GM18873 (cell line): ENCODE measurements at regions not wholly inside any gene's neighbourhood (a gene's known extent, or its start where the extent isn't known, plus 50 kb on each side); places are given as distances from the start of the nearest gene placed in this dataset.

Experiments
- ATAC-seq: cut with Tn5 transposase; IDR thresholded peaks from one replicate; pipeline ENCODE4 v1.9.1; 2021; ENCODE audit warnings: mild to moderate bottlenecking, moderate library complexity, moderate number of reproducible peaks; ENCODE audit not compliant: unreplicated experiment, low FRiP score

DNA sequence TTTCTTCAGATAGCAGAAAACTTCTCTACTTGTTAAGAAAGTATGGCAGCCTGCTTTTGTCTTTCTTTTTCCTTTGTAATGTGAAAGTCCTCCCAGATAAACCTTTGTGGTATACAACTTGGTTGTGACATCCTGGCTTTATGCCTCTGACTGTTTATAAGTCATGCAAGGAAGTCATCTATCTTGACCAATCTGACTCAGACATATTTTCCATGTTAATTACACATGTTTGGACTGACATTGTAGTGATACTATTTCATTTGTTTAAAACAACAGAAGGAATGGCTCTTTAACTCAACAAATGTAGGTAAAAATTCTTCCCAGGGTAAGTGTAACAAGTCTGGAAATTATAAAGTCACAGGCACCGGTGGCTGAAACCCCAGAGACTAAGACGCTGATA, 341.6 kb upstream of the MEOX2 start:
- ATAC-seq, result no peak

DNA sequence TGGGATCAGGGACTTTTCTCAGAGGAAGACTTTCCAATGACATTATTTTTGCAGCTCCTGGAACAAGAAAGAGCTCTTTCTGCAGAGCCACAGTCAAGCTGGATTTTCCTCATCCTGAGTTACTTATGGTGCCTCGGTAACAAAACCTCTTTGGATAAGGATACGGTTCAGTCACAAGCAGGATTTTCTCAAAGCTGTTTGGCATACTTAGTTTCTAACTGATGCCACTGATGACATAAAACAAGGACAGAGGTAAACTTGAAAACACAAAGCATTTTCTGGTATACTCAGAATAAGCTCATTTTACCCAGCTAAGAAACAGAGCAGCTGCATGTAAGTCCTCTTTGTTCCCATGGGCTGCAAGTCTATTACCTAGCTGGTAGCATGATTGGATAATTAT, 340.9 kb upstream of the MEOX2 start:
- no peak for ATAC-seq

DNA sequence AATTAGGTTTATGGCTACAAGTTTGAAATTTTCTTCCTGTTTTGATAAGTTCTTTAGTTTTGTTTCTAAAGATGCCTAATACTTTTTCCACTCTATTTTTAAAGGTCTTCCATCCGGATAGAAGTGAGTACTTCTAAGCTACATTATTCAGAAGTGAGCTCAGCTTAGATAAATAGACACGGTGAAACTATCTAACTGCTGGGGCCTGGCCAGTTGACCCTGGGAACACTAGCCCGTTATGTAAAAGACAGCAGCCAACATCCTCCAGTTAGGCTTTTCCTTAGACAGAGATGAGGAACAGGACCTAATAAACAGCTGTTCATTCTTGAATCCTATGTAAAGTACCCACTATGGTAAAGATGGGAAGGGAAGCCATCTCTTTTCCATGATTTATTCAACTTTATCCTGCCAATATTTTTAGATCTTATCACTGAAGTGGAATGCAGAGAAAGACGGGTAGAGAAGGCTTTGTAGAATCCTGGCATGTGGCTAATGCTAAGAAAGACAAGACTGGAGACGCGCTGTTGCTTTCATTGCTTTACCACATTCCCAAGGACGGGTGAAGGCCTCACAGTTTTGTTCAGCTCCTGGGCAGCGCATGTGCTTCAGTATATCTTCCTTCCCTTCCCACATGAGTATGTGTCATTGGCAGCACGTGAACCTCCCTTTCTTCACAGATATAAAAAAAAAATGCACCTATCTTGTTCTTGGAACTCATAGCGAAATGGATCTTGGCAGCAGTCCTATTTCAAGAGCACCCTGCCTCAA, 340.0 kb upstream of the MEOX2 start:
- no peak for ATAC-seq

DNA sequence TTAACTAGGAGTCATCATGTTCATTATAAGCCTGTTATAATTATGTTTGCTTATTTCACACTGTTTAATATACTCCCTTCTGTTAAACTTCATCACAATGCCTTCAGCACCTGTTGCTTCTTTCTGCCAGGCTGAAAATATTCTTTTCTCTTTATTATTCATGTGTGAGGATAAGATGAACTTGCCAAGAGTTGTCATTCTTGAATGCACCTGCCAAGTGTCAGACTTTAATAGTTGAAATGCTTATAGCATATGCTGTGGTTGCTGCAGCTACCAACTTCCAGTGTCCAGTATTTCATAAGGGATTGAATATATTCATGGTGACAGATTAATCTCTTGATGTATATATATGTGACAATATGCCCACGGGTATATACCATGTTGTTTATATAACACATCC, 339.2 kb upstream of the MEOX2 start:
- no peak for ATAC-seq

- no peak for ATAC-seq
Measured at GRCh38 chr7:16023503-16023902, 337.0 kb upstream of the MEOX2 start.

DNA sequence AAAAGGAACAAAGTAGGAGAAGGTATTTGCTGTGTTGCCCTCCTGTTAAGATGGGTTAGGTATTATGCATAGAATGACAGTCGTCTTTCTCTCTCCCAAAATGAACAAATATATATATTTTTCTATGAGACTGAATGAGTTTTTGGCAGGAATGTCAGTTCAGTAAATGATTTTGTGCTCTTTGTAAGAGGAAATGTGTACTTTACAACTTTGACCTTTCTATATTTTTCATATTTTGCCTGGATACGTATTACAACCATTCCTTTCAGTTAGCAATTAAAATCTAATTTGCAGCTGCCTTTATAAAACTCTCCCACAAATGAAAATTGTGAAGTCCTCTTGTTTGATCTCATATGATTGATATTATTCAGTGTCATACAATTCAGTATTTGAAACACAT, 336.6 kb upstream of the MEOX2 start:
- ATAC-seq, result no peak

DNA sequence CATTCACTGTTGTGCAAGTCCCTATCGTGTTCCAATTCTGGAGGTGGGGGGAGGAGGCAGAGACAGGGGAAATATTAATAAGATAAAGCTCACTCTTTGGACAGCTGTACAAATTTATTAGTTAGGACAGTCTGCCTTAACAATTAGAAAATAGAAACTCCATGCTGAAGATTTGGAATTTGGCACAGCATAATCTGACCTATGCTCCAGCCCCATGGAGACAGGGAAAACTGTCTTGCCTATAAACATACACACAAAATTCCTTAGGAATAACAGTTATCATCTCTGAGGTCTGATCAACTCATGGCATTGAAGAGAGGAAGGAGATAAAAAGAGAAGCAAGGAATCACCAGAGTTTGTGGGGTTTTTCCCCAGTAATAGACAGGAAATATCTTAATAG, 335.4 kb upstream of the MEOX2 start:
- ATAC-seq, result no peak

DNA sequence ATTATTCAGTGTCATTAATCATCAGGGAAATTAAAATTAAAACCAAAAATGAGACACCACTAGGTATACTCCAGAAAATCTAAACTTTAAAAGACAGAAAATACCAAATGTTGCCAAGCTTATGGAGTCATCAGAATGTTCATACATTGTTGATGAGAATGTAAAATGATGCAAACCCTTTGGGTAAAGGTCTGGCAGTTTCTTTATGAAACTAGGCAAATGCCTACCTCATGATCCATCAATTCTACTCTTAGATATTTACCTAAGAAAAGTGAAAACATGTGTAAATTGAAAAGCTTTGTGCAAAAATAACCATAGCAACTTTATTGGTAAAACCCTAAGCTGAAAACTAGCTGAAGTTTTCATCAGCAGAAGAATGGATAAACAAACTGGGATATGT, 329.5 kb upstream of the MEOX2 start:
- no peak for ATAC-seq

GRCh38 chr7:16014031-16014430, 327.5 kb upstream of the MEOX2 start:
- no peak for ATAC-seq

DNA sequence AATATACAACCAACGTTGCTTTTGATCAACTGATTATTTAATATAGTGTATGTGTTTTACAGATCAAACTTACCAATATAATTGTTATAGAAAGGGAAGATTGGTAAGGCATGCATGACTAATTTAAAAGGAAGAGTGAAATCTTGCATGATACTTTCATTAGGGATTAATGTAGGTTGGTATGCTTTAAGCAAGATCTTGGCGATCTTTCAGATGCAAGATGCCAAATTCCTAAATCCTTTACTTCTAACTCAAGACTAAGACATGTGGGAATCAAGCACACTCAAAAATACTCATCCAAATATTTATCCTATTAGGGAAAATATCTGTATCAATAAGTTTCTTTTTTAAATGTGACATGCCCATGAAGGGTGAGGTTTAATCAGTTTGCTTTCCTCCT, 321.4 kb upstream of the MEOX2 start:
- no peak for ATAC-seq

DNA sequence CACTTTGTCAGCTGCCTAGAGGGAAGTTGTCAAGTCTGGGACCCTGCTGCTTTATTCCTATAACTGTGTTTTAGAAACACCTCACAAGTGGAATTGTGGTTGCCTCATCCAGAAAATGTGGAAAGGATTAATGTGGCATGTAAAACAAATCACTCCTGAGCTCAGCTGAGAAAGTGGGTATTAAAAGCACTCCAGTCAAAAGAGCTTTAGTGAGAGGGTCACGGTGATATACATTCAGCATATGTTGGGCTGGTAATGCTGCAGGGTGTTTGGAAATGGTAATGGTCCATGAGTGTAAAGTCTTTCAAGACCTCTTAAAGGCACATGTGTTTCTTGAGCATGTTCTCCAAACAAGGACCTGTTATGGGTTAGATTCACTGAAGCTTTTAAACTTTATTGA, 318.2 kb upstream of the MEOX2 start:
- ATAC-seq, result no peak

GRCh38 chr7:16001477-16001876, 315.0 kb upstream of the MEOX2 start:
- ATAC-seq, result no peak

DNA sequence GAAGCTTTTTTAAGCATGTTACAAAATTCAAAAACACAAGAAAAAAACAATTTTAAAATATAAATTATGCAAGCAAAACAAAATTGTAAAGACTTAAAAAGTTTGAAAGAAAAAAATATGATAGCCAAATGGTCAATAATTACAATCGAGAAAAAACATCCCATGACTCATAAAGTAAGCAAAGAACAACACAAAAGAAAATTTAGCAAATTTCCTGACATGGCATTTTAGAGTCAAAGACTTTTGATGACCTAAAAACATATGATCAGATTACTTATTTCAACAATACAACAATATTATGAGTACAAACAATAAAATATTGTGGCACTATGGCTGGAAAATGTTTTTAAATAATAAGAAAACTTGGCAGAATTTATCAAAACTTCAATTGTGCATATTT, 312.1 kb upstream of the MEOX2 start:
- no peak for ATAC-seq

GRCh38 chr7:15995027-15995426, 308.5 kb upstream of the MEOX2 start:
- ATAC-seq, result no peak

DNA sequence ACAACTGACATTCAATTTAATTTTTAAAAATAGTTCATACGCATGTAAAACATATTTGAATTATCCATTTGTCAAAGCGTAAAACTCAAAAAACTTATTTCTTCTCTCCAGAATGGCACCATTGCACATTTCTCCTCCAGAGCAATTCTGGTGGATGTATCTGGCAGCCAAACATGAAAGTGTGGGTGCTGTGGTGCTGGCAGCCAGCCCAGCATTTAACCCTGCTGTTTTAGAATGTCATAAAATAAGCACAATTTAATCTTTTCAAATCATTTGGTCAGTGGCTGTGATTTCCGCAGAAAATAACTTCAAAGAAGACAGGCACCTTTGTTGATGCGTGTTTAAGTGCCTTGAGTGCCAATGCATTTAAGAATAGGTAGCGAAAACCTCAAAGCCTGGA, 302.7 kb upstream of the MEOX2 start:
- no peak for ATAC-seq

- no peak for ATAC-seq
Measured at GRCh38 chr7:15985587-15986384, 299.3 kb upstream of the MEOX2 start.

- ATAC-seq, result no peak
Measured at GRCh38 chr7:15977663-15978062, 291.2 kb upstream of the MEOX2 start.

DNA sequence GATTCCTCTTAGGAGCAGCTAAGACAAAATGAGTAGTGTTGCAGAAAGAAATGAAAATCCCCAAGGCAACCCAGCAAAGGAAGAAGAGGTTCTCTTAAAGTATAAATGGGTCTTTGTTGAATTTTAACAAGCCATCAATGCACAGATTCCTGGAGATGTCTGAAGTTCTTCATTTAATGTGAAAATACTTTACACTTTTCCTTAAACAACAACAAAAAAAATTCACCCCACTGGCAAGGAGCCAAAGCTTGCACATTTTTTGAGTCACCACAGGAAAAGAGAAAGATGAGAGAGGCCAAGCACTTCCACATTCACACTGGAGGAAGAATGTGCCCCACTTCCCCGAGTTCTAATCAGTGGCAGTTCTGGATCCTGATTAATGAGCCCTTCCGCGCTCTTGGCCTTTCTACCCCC, 286.4 kb upstream of the MEOX2 start:
- ATAC-seq, result no peak

GRCh38 chr7:15967551-15967950, 281.1 kb upstream of the MEOX2 start:
- no peak for ATAC-seq

- ATAC-seq, result no peak
Measured at GRCh38 chr7:15967121-15967520, 280.6 kb upstream of the MEOX2 start.

DNA sequence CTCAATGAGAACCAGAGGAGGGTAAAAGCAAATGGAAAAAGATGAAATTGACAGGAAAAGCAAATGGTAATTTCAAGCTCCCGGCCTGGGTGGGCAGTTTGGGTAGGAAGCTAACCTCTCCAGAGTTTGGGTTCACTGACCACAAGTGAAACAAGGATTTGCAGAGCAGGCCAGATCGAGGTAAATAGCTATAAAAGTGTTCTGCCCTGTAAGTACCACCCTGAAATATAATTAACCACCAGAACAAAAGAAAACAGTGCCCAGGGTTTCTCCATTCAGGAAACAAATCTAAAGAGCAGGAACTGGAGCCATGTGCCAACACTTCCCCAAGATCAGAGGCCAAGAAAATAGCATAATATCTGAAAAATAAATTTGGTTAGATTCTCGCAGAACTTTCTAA, 276.7 kb upstream of the MEOX2 start:
- ATAC-seq, result no peak
